ENCODE measurements at regions not wholly inside any gene's neighbourhood (a gene's known extent, or its start where the extent isn't known, plus 50 kb on each side); places are given as distances from the start of the nearest gene placed in this dataset.

DNA sequence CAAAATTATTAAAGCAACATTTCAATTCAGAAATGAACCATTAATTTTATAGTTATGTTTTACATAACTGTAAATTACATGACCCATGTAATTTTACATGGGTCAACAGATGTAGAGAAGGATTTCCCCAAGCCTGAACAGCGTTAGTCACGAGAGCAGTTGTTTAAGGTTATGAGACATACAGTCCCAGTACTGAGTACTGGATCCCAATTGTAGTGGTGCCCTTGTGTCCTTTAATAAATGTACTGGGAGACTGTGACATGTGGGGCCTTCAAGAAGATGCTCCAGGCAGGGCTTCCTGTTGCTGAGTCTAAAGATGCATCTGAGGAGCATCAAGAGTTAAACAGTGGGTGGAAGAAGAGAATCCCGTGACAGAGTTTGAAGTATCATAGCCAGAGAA, 125.5 kb upstream of the ZNF462 start:
- H3K9me3 ChIP-seq (ENCODE audit: insufficient read depth in 2 of 2, low read depth in 1 of 2, low read length in 1 of 2) = no peaks in the 10 kb centered on the region
- H4K20me1 ChIP-seq (replicated peaks in 1 of 2; ENCODE audit: control insufficient read depth in 1 of 2, insufficient read depth in 2 of 2, low read length in 2 of 2) = no peaks in the 10 kb centered on the region
- no peak overlapping the region for H4K8ac ChIP-seq (ENCODE audit: extremely low read depth, insufficient read depth, low read length)
- H2BK20ac ChIP-seq (ENCODE audit: low read length) = no peak overlapping the region
- H2BK12ac ChIP-seq (ENCODE audit: low read depth, low read length) = no peak overlapping the region
- ChIA-PET CTCF (ENCODE audit: partially characterized antibody) (no interaction called here), POLR2A (ENCODE audit: partially characterized antibody) (no interaction called here)
- FAIRE-seq (no peak), DNase-seq (ENCODE audit: low read depth in 1 of 2, low spot score in 2 of 2) (no peak)
- H3K4me3 ChIP-seq (ENCODE audit: extremely low read depth in 1 of 4, insufficient read depth in 2 of 4, low read depth in 3 of 4, low read length in 4 of 4) = no peak overlapping the region
- H3K4ac ChIP-seq (replicated peaks; ENCODE audit: insufficient read length, low read depth, low read length) = no peak overlapping the region
- H3K56ac ChIP-seq (replicated peaks; ENCODE audit: insufficient read length, low read depth, low read length) = no peak overlapping the region
- H2BK15ac ChIP-seq (ENCODE audit: low read length) = no peak overlapping the region
- H3K4me2 ChIP-seq (ENCODE audit: insufficient read depth in 1 of 2, low read depth in 2 of 2, low read length in 2 of 2) = no peak overlapping the region
- no peak overlapping the region for H4K5ac ChIP-seq (ENCODE audit: insufficient read length, low read depth, low read length)
- no peak overlapping the region for H2AK5ac ChIP-seq (ENCODE audit: low read depth, low read length)
- H3K79me2 ChIP-seq (ENCODE audit: control insufficient read depth in 1 of 2, insufficient read depth in 2 of 2, low read length in 2 of 2) = no peaks in the 10 kb centered on the region
- TF ChIP-seq MAFK (IDR thresholded peaks at IDR 0.05; ENCODE audit: low read depth, low read length) (no peak), JUND (IDR thresholded peaks at IDR 0.05; ENCODE audit: low read length) (no peak), JUN (IDR thresholded peaks at IDR 0.05; ENCODE audit: low read depth, low read length) (no peak), SIRT6 (IDR thresholded peaks at IDR 0.05; ENCODE audit: low read length) (no peak), BCL11A (IDR thresholded peaks at IDR 0.05; ENCODE audit: low read depth in 2 of 2, low read length in 2 of 2) (no peak), FOSL1 (IDR thresholded peaks at IDR 0.05; ENCODE audit: insufficient read depth, low read depth, low read length) (no peak), SIN3A (conservative IDR thresholded peaks at IDR 0.05 in 1 of 2, IDR thresholded peaks at IDR 0.05 in 1 of 2; ENCODE audit: low read depth in 1 of 2, low read length in 2 of 2) (no peak), BACH1 (IDR thresholded peaks at IDR 0.05; ENCODE audit: low read length) (no peak), NRF1 (IDR thresholded peaks at IDR 0.05; ENCODE audit: low read depth, low read length) (no peak), POU5F1 (IDR thresholded peaks at IDR 0.05; ENCODE audit: low read depth, low read length) (no peak), RFX5 (IDR thresholded peaks at IDR 0.05; ENCODE audit: borderline replicate concordance, low read depth, low read length) (no peak), YY1 (IDR thresholded peaks at IDR 0.05; ENCODE audit: low read depth, low read length) (no peak), SRF (IDR thresholded peaks at IDR 0.05; ENCODE audit: low read depth, low read length) (no peak)
- no peak overlapping the region for H2BK5ac ChIP-seq (ENCODE audit: low read depth, low read length)
- no peak overlapping the region for H3K14ac ChIP-seq (ENCODE audit: insufficient read length)
- no peaks in the 10 kb centered on the region; the same call in 1 of the 2 replicates for H3K23me2 ChIP-seq (ENCODE audit: low read depth, low read length)
- H3K18ac ChIP-seq (ENCODE audit: extremely low read depth, low read length) = no peak overlapping the region
- H3K79me1 ChIP-seq (ENCODE audit: low read depth, low read length) = no peaks in the 10 kb centered on the region
- H2AFZ ChIP-seq (ENCODE audit: low read length) = no peak overlapping the region
- H2BK120ac ChIP-seq (replicated peaks; ENCODE audit: low read depth, low read length) = no peak overlapping the region
- H4K91ac ChIP-seq (replicated peaks; ENCODE audit: insufficient read length, low read length) = no peak overlapping the region
- no peaks in the 10 kb centered on the region for H3K36me3 ChIP-seq (ENCODE audit: control insufficient read depth in 2 of 4, insufficient read depth in 4 of 4, low read length in 3 of 4)
- no peak overlapping the region for H3K23ac ChIP-seq (ENCODE audit: insufficient read length)
- H3K4me1 ChIP-seq (replicated peaks in 1 of 4; ENCODE audit: control insufficient read depth in 3 of 4, insufficient read depth in 4 of 4, low read length in 3 of 4) = no peaks in the 10 kb centered on the region
- 96% methylated on average over 3 of the region's 3 CpGs; no CpG with 5 or more reads in 1 of the 2 experiments for WGBS, 2 experiments (ENCODE audit: extremely low coverage in 1 of 2, insufficient coverage in 1 of 2, insufficient read length in 1 of 2, insufficient replicate concordance in 2 of 2, low coverage in 1 of 2, low lambda C conversion rate in 2 of 2, missing lambda C conversion rate in 1 of 2)
- H3K27me3 ChIP-seq (replicated peaks in 1 of 4; ENCODE audit: control insufficient read depth in 3 of 4, extremely low read depth in 1 of 4, insufficient read depth in 3 of 4, low read length in 3 of 4) = no peaks in the 10 kb centered on the region
- no peak overlapping the region for H3K27ac ChIP-seq (ENCODE audit: low read depth, low read length)
- H3K9ac ChIP-seq (replicated peaks in 1 of 4; ENCODE audit: extremely low read depth in 1 of 4, low read depth in 3 of 4, low read length in 3 of 4) = no peak overlapping the region

All from H1 (cell line).